MM.1S (cell line): ENCODE measurements at regions not wholly inside any gene's neighbourhood (a gene's known extent, or its start where the extent isn't known, plus 50 kb on each side); places are given as distances from the start of the nearest gene placed in this dataset.

Experiments used
- CTCF ChIP-seq: fragments of 300-600 bp; sonication (generic); IDR thresholded peaks from 2 replicates; pipeline ENCODE4 v1.5.1; 2016; ENCODE audit warnings: antibody characterized with exemption, low read length, mixed read lengths
- EZH2 ChIP-seq: fragments of 300-600 bp; sonication (generic); optimal IDR thresholded peaks from 2 replicates; pipeline ENCODE3; 2017; ENCODE audit warnings: low read depth, mild to moderate bottlenecking, antibody characterized with exemption, low read length, mixed read lengths

- TF ChIP-seq CTCF (no peak), EZH2 (no peak)
These were observed 1704.8 kb upstream of the PIK3C3 start for GRCh38 chr18:40250236-40250635.
